DOHH2 (cell line): ENCODE measurements at regions not wholly inside any gene's neighbourhood (a gene's known extent, or its start where the extent isn't known, plus 50 kb on each side); places are given as distances from the start of the nearest gene placed in this dataset.
"Not testable (repeated sequence)": the region's sequence is repeated elsewhere in the genome, so short reads cannot be mapped to it uniquely, and the experiment has no call there.

Experiments used
- H3F3A ChIP-seq: fragments of 200-600 bp; sonication (generic), shearing (Covaris generic); 2 replicates; pipeline ENCODE4 v1.6.0; 2016; ENCODE audit warnings: antibody characterized with exemption, mild to moderate bottlenecking; ENCODE audit not compliant: control insufficient read depth, insufficient read depth
- H3K27ac ChIP-seq: fragments of 200-600 bp; sonication (generic); 2 replicates; pipeline ENCODE4 v1.5.1; 2014; ENCODE audit warnings: low read depth, mild to moderate bottlenecking, low read length, moderate library complexity
- H3K27me3 ChIP-seq: fragments of 200-600 bp; sonication (generic); 2 replicates; pipeline ENCODE4 v1.6.1; 2014; ENCODE audit warnings: mild to moderate bottlenecking, low read length, mixed read lengths; ENCODE audit not compliant: control insufficient read depth
- H3K36me3 ChIP-seq: fragments of 200-600 bp; sonication (generic); 2 replicates; pipeline ENCODE4 v1.6.1; 2014; ENCODE audit warnings: mild to moderate bottlenecking, low read length, moderate library complexity, mixed read lengths; ENCODE audit not compliant: control insufficient read depth
- H3K4me1 ChIP-seq: fragments of 200-600 bp; sonication (generic); 2 replicates; pipeline ENCODE4 v1.6.1; 2014; ENCODE audit warnings: mild to moderate bottlenecking, low read length, mixed read lengths; ENCODE audit not compliant: control insufficient read depth
- H3K4me2 ChIP-seq: fragments of 200-600 bp; sonication (generic); 2 replicates; pipeline ENCODE4 v1.6.0; 2014; ENCODE audit warnings: mild to moderate bottlenecking, low read length, moderate library complexity
- H3K4me3 ChIP-seq: fragments of 200-600 bp; sonication (generic); 2 replicates; pipeline ENCODE4 v1.5.1; 2014; ENCODE audit warnings: mild to moderate bottlenecking, low read length, mixed read lengths
- H3K79me2 ChIP-seq: fragments of 200-600 bp; sonication (generic); 2 replicates; pipeline ENCODE4 v1.6.1; 2014; ENCODE audit warnings: mild to moderate bottlenecking, low read length, mixed read lengths; ENCODE audit not compliant: control insufficient read depth
- H3K9me2 ChIP-seq: fragments of 200-600 bp; sonication (generic); replicated peaks from 2 replicates; pipeline ENCODE4 v1.6.1; 2014; ENCODE audit warnings: mild to moderate bottlenecking, low read length, mixed read lengths; ENCODE audit not compliant: control insufficient read depth
- H3K9me3 ChIP-seq: fragments of 200-600 bp; sonication (generic); 2 replicates; pipeline ENCODE4 v1.6.1; 2014; ENCODE audit warnings: antibody characterized with exemption, low read length, mixed read lengths; ENCODE audit not compliant: control insufficient read depth, insufficient read depth
- H4K20me1 ChIP-seq: fragments of 200-600 bp; sonication (generic); 2 replicates; pipeline ENCODE4 v1.6.0; 2014; ENCODE audit warnings: low read depth, mild to moderate bottlenecking, antibody characterized with exemption, low read length, moderate library complexity; ENCODE audit not compliant: control insufficient read depth, insufficient read depth
- CTCF ChIP-seq: fragments of 200-600 bp; sonication (generic); IDR thresholded peaks from one replicate; pipeline ENCODE4 v1.5.1; 2014; ENCODE audit warnings: antibody characterized with exemption, mild to moderate bottlenecking, low read depth, low read length; ENCODE audit not compliant: poor library complexity, severe bottlenecking
- EZH2phosphoT487 ChIP-seq: fragments of 200-600 bp; sonication (generic); IDR thresholded peaks from 2 replicates; pipeline ENCODE4 v1.6.1; 2017; ENCODE audit warnings: borderline replicate concordance, mild to moderate bottlenecking, antibody characterized with exemption, low read length, moderate library complexity, mixed read lengths

GRCh38 chr15:20106026-20106425 lies 435.6 kb downstream of the GOLGA6L6 start:
- H3K9me3 ChIP-seq: peaks cover 4% of the 10 kb centered on the region; the same call in 1 of the 2 replicates
- no peaks in the 10 kb centered on the region for H3F3A ChIP-seq
- no peak overlapping the region for H3K4me3 ChIP-seq
- H3K79me2 ChIP-seq: no peaks in the 10 kb centered on the region
- H3K4me2 ChIP-seq: no peak overlapping the region
- TF ChIP-seq EZH2phosphoT487: no peak
- no peak for TF ChIP-seq CTCF
- H3K9me2 ChIP-seq: no peaks in the 10 kb centered on the region
- no peaks in the 10 kb centered on the region for H3K36me3 ChIP-seq
- H4K20me1 ChIP-seq: no peaks in the 10 kb centered on the region
- no peaks in the 10 kb centered on the region for H3K27me3 ChIP-seq
- H3K27ac ChIP-seq: no peak overlapping the region
- H3K4me1 ChIP-seq: no peaks in the 10 kb centered on the region

GRCh38 chr15:20105011-20105990 lies 436.3 kb downstream of the GOLGA6L6 start:
- H3K27ac ChIP-seq, H3K36me3 ChIP-seq, H3F3A ChIP-seq, H3K27me3 ChIP-seq, H4K20me1 ChIP-seq, H3K4me2 ChIP-seq, H3K4me1 ChIP-seq, H3K9me2 ChIP-seq, H3K4me3 ChIP-seq, H3K9me3 ChIP-seq, H3K79me2 ChIP-seq: not testable (repeated sequence)

- not testable (repeated sequence) for H3K4me2 ChIP-seq, H3K4me3 ChIP-seq, H3K9me2 ChIP-seq, H4K20me1 ChIP-seq, H3K36me3 ChIP-seq, H3F3A ChIP-seq, H3K4me1 ChIP-seq, H3K9me3 ChIP-seq, H3K27me3 ChIP-seq, H3K79me2 ChIP-seq, H3K27ac ChIP-seq
Measured at GRCh38 chr15:20104551-20104950, 437.0 kb downstream of the GOLGA6L6 start.

DNA sequence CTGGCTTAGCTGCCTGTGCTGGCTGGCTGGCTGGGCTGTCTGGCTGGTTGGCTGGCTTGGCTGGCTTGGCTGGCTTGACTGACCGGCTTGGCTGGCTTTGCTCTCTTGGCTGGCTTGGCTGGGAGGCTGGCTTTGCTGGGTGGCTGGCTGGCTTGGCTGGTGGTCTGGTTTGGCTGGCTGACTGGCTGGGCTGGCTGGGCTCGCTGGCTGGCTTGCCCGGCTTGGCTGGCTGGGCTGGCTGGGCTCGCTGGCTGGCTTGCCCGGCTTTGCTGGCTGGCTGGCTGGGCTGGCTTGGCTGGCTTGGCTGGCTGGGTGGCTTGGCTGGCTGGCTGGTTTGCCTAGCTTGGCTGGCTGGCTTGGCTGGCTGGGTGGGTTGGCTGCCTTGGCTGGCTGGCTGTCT lies 438.7 kb downstream of the GOLGA6L6 start:
- H3K36me3 ChIP-seq, H3K27me3 ChIP-seq, H3K79me2 ChIP-seq, H3F3A ChIP-seq, H3K4me2 ChIP-seq, H3K9me3 ChIP-seq, H3K27ac ChIP-seq, H3K4me1 ChIP-seq, H3K9me2 ChIP-seq, H3K4me3 ChIP-seq, H4K20me1 ChIP-seq: not testable (repeated sequence)

- H3K36me3 ChIP-seq, H4K20me1 ChIP-seq, H3K4me2 ChIP-seq, H3K4me1 ChIP-seq, H3K79me2 ChIP-seq, H3K4me3 ChIP-seq, H3K9me2 ChIP-seq, H3K27me3 ChIP-seq, H3K27ac ChIP-seq, H3K9me3 ChIP-seq, H3F3A ChIP-seq: not testable (repeated sequence)
Measured at GRCh38 chr15:20102209-20102608, 439.4 kb downstream of the GOLGA6L6 start.

- not testable (repeated sequence) for H3K27me3 ChIP-seq, H3F3A ChIP-seq, H3K9me2 ChIP-seq, H3K4me1 ChIP-seq, H4K20me1 ChIP-seq, H3K79me2 ChIP-seq, H3K27ac ChIP-seq, H3K36me3 ChIP-seq, H3K4me3 ChIP-seq, H3K9me3 ChIP-seq, H3K4me2 ChIP-seq
Measured at GRCh38 chr15:20101281-20101680, 440.3 kb downstream of the GOLGA6L6 start.

- not testable (repeated sequence) for H3K79me2 ChIP-seq, H3K4me3 ChIP-seq, H3K36me3 ChIP-seq, H4K20me1 ChIP-seq, H3K9me2 ChIP-seq, H3K4me2 ChIP-seq, H3K27me3 ChIP-seq, H3F3A ChIP-seq, H3K27ac ChIP-seq, H3K4me1 ChIP-seq, H3K9me3 ChIP-seq
Measured at GRCh38 chr15:20100604-20101270, 440.9 kb downstream of the GOLGA6L6 start.
